ENCODE measurements at regions not wholly inside any gene's neighbourhood (a gene's known extent, or its start where the extent isn't known, plus 50 kb on each side); places are given as distances from the start of the nearest gene placed in this dataset.

DNA sequence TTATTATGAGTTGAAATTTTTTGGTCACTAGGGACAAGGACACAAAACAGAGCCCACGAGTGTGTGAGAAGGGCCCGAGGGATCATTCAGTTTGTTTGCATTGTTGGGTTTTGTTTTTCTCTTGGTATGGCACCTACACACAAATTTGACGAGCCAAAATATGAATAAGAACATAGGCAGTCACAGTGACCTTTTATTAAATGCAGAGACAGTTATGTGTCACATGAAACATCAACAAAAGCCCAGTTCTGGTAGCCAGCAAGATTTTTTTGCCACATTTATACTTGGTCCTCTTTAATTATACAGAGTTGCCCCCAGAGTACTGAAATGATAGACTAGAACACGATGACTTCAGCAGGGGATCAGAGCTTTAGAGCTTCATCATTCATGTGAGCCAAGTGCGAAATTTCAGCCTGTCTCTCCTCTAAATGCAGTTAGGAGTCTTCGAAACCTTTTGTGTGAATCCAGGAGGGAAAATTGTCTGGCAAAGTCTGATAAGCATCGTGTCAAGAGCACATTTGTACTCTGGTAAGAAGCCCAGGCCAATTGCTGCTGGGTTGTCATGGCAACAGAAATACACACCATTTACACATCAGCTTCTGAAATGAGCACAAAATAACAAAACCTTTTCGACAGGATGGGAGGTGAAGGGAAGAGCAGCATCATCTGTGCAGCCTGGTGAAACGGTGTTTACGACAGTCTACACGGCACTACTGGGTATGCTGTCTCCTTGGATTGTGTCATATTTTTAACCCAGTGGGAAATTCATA, 79.2 kb upstream of the RIPOR2 start:
- Histone ChIP-seq H3K4me1 (peaks cover 7% of the 10 kb centered on the region; the same call in 1 of the 2 replicates), H3K9me3 (no peaks in the 10 kb centered on the region; the same call in 1 of the 2 replicates), H3K27me3 (no peaks in the 10 kb centered on the region), H3K36me3 (no peaks in the 10 kb centered on the region), H3K4me3 (ENCODE audit: low read depth, low read length) (no peak overlapping the region)
- TF ChIP-seq, protein P1, sequence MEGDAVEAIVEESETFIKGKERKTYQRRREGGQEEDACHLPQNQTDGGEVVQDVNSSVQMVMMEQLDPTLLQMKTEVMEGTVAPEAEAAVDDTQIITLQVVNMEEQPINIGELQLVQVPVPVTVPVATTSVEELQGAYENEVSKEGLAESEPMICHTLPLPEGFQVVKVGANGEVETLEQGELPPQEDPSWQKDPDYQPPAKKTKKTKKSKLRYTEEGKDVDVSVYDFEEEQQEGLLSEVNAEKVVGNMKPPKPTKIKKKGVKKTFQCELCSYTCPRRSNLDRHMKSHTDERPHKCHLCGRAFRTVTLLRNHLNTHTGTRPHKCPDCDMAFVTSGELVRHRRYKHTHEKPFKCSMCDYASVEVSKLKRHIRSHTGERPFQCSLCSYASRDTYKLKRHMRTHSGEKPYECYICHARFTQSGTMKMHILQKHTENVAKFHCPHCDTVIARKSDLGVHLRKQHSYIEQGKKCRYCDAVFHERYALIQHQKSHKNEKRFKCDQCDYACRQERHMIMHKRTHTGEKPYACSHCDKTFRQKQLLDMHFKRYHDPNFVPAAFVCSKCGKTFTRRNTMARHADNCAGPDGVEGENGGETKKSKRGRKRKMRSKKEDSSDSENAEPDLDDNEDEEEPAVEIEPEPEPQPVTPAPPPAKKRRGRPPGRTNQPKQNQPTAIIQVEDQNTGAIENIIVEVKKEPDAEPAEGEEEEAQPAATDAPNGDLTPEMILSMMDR (IDR thresholded peaks at IDR 0.05; ENCODE audit: low read depth, low read length): no peak
- peak; percentile 43 for DNase-seq

DNA sequence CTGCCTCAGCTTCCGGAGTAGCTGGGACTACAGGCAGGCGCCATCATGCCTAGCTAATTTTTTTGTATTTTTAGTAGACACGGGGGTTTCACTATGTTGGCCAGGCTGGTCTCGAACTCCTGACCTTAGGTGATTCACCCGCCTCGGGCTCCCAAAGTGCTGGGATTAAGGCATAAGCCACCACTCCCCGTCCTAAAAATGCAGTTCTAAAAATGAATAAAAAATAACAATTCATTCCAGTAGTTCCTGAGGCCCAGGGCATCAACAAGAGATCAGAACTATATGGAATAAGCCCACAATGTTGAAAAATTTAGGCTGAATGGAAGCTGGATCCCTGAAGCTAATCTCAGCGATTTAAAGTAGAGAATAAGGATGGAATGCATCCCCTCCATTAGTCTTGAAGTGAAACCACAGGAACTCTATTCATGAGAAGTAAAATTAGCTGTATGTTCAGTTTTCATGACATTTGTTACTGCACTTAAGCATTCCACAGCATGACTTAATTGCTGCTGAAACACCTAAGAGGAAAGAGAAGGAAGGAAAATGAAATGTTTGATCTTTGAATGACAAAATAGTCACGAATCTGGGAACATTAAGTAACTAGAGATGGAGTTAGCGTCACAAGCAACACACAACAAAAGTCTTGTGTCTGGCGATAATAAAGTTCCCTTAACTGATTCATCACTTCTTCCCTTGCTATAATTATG, 80.4 kb upstream of the RIPOR2 start:
- Histone ChIP-seq H3K4me3 (ENCODE audit: low read depth, low read length) (no peak overlapping the region), H3K4me1 (peaks cover 7% of the 10 kb centered on the region; the same call in 1 of the 2 replicates), H3K27me3 (no peaks in the 10 kb centered on the region), H3K36me3 (no peaks in the 10 kb centered on the region), H3K9me3 (no peaks in the 10 kb centered on the region; the same call in 1 of the 2 replicates)
- no peak for DNase-seq
- TF ChIP-seq, protein P1 (IDR thresholded peaks at IDR 0.05; ENCODE audit: low read depth, low read length): no peak

DNA sequence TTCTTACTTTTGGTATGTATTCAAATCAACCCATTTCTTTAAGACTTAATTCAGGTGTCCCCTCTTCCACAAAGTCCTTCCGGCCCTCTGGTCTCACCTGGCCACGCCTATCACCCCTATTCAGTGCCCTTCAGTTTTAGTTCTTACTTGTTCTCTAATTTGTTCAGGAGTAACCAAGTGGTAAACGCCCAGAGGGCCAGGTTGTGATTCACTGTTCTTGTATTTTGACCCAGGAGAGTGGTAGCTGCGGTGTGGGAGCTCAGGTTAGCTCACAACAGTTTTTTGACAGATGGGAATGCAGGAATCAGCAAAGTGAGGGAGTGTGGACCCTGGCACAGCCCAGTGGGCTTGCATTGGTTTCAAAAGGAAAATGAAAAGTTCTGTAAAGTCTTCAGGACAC, 81.7 kb upstream of the RIPOR2 start:
- H3K36me3 ChIP-seq: no peaks in the 10 kb centered on the region
- TF ChIP-seq, protein P1 (IDR thresholded peaks at IDR 0.05; ENCODE audit: low read depth, low read length): no peak
- DNase-seq: no peak
- H3K27me3 ChIP-seq: no peaks in the 10 kb centered on the region
- no peaks in the 10 kb centered on the region; the same call in 1 of the 2 replicates for H3K9me3 ChIP-seq
- no peak overlapping the region for H3K4me3 ChIP-seq (ENCODE audit: low read depth, low read length)
- peaks cover 7% of the 10 kb centered on the region; the same call in 1 of the 2 replicates for H3K4me1 ChIP-seq

DNA sequence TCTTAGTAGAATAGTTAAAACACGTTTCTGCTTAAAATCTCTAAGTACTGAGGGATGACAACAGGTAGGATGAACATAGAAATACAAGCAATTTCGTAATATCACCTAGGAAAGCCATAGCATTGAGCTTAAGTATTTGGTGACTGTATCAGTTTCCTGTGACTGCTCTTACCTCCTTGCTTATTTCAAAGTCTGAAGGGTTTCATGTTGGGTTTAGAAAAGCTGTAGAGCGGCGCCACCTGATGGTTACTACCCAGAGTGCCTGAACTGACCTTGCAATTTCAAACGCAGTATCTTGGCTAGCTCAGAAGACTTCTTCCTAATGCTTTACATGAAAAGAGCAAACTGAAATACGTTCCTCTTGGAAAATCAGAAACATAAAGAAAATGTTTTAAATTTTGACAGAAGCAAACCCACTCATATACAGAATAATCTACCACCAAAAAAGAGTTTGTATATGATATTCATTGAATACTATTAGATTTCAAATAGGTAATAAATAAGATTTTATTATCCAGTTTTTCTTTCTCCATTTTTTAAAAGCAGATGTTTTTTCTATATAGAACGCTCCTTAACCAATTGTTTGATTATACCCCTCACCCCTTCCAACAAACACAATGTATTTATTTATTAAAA, 82.3 kb upstream of the RIPOR2 start:
- no peaks in the 10 kb centered on the region for H3K27me3 ChIP-seq
- H3K9me3 ChIP-seq: no peaks in the 10 kb centered on the region; the same call in 1 of the 2 replicates
- DNase-seq: peak; percentile 62
- no peak overlapping the region for H3K4me3 ChIP-seq (ENCODE audit: low read depth, low read length)
- H3K4me1 ChIP-seq: peaks cover 7% of the 10 kb centered on the region; the same call in 1 of the 2 replicates
- no peaks in the 10 kb centered on the region for H3K36me3 ChIP-seq
- TF ChIP-seq, protein P1 (IDR thresholded peaks at IDR 0.05; ENCODE audit: low read depth, low read length): peak; percentile 91

DNA sequence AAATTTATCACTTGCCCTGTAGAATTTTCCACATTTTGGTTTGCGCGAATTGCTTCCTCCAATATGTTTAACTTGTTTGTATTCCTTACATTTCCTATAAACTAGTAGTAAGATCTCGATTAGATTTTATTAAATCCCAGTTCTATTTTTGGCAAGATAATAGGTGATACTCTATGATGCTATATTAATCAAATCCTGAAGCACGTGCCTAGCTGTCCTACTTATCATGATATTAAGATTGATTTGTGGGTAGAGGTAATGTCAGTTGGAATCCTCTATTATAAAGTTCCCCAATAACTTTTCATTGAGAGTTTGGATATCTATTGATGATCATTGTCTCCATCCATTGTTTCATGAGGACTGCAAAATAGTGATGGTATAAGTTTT, 82.8 kb upstream of the RIPOR2 start:
- TF ChIP-seq, protein P1 (IDR thresholded peaks at IDR 0.05; ENCODE audit: low read depth, low read length): no peak
- Histone ChIP-seq H3K9me3 (no peaks in the 10 kb centered on the region; the same call in 1 of the 2 replicates), H3K36me3 (no peaks in the 10 kb centered on the region), H3K4me3 (ENCODE audit: low read depth, low read length) (no peak overlapping the region), H3K4me1 (peaks cover 7% of the 10 kb centered on the region; the same call in 1 of the 2 replicates), H3K27me3 (no peaks in the 10 kb centered on the region)
- no peak for DNase-seq

Data from BE2C (cell line).